ENCODE measurements at regions not wholly inside any gene's neighbourhood (a gene's known extent, or its start where the extent isn't known, plus 50 kb on each side); places are given as distances from the start of the nearest gene placed in this dataset.
"Not testable (repeated sequence)": the region's sequence is repeated elsewhere in the genome, so short reads cannot be mapped to it uniquely, and the experiment has no call there.

DNA sequence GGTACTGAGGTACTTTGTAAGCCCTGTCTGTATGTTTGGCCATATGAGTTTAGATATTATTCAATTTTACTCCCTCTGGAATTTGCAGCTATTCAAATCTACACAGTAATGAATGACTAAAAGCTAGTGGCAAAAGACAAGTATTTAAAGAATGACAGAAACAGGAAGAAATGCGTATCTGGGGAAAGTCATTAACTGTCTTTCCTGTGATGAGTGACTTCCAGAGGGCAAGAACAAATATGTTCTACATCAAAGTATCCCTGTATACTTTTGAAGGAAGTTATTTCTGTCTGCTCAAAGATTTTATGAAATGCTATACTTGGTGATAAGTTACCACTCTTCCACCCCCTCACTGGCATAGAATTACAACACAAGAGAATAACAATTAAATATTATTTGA is 489.3 kb upstream of the SOX9 start:
- ATAC-seq (ENCODE audit: low read depth), result no peak
- no peak for DNase-seq (ENCODE audit: low spot score in 2 of 2)
- H3K4me1 Mint-ChIP-seq, result no peaks in the 10 kb centered on the region
- no peak overlapping the region for H3K4me3 Mint-ChIP-seq
- H3K27me3 Mint-ChIP-seq, result no peaks in the 10 kb centered on the region
- H3K27ac Mint-ChIP-seq, result no peak overlapping the region
- H3K9me3 Mint-ChIP-seq, result peaks cover 7% of the 10 kb centered on the region
- H3K36me3 Mint-ChIP-seq, result no peaks in the 10 kb centered on the region

DNA sequence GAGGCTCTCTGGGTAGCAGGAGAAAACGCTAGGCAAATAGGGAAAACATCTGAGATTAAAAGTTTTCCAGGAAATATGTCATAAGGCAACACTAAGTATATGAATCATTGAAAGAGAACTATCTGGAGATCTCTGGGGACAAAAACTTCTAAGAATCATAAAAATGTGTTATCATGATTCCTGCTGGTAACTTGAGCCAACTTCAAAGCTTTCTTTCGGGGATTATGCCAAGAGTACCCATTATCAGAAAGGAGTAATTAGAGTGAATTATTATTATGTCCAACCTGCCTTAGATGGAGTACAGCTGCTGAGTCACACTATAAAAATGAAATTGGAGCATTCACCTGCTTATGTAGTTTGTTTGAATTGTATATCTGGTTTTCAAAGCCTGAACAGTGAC is 488.5 kb upstream of the SOX9 start:
- H3K4me3 Mint-ChIP-seq, result no peak overlapping the region

DNA sequence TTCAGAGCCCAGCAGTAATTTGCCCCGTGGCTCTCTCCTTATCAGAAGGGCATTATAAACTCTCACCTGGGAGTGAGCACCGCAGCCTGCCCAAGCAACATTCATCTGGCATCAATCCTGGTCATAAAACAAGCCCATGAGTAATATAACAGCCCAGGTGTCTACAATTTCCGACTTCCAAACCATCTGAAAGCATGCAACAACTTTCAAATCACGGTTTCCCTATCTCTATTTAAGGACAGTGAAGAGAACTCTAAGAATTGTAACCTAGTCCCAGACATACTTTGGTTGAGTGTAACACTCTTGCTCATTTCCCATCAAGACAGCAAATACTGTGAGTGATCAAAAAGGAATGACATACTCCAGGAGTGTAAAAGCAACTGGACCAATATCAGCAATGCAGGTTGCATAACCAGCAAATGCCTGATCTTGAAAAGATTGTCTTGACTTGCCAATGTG is 487.4 kb upstream of the SOX9 start:
- Mint-ChIP-seq H3K9me3 (peaks cover 5% of the 10 kb centered on the region), H3K4me3 (no peak overlapping the region), H3K36me3 (no peaks in the 10 kb centered on the region), H3K4me1 (no peaks in the 10 kb centered on the region), H3K27ac (no peak overlapping the region), H3K27me3 (no peaks in the 10 kb centered on the region)
- no peak for DNase-seq (ENCODE audit: low spot score in 2 of 2)
- no peak for ATAC-seq (ENCODE audit: low read depth)

More for the DNA sequence above, 488.5 kb upstream of the SOX9 start:
- DNase-seq (ENCODE audit: low spot score in 2 of 2) (no peak), ATAC-seq (ENCODE audit: low read depth) (no peak)
- Mint-ChIP-seq H3K36me3 (no peaks in the 10 kb centered on the region), H3K27me3 (no peaks in the 10 kb centered on the region), H3K4me1 (no peaks in the 10 kb centered on the region), H3K9me3 (peaks cover 5% of the 10 kb centered on the region), H3K27ac (no peak overlapping the region)

DNA sequence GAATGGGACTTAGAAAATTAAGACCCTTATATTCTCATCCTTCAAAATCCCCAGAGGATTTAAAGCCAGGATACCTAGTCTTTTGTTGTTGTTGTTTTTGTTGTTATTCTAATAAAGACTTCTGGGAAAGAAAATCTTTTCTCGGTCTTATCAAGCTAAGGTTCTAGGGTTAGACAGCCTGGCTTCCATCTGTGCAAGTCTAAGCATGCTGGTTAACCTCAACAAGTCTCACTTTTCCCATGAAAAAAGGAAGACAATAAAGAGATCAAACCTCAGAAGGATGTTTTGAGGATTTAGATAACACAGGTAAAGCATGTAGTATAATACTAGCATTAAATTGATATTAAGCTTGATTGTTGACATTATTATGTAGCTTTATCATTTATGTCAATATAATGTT is 486.4 kb upstream of the SOX9 start:
- H3K27ac Mint-ChIP-seq, result no peak overlapping the region
- ATAC-seq (ENCODE audit: low read depth), result no peak

GRCh38 chr17:71635187-71635586 is 485.6 kb upstream of the SOX9 start:
- ATAC-seq (ENCODE audit: low read depth), result no peak
- H3K36me3 Mint-ChIP-seq, result no peaks in the 10 kb centered on the region

More for the DNA sequence above, 486.4 kb upstream of the SOX9 start:
- no peaks in the 10 kb centered on the region for H3K27me3 Mint-ChIP-seq
- DNase-seq (ENCODE audit: low spot score in 2 of 2), result no peak
- no peaks in the 10 kb centered on the region for H3K4me1 Mint-ChIP-seq
- peaks cover 5% of the 10 kb centered on the region for H3K9me3 Mint-ChIP-seq
- H3K36me3 Mint-ChIP-seq, result no peaks in the 10 kb centered on the region
- H3K4me3 Mint-ChIP-seq, result no peak overlapping the region

DNA sequence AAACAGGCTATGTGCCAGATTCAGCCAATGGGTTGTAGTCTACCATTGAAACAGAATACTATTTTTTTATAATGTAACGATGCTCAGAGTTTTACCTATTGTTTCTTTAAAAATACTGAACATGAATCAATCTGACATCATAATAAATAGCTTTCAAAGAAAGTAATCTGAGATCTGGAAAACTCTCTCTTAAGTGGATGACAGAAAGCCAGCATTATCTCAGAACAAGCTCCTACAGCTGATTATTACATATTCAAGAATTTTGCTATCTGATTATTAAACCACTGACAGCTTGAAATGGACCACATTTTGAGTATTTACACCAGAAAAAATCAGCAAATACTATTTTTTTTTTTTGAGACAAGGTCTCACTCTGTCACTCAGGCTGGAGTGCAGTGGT is 484.2 kb upstream of the SOX9 start:
- H3K9me3 Mint-ChIP-seq, result peaks cover 2% of the 10 kb centered on the region
- H3K27ac Mint-ChIP-seq, result no peak overlapping the region
- ATAC-seq (ENCODE audit: low read depth) (no peak), DNase-seq (ENCODE audit: low spot score in 2 of 2) (no peak)
- no peaks in the 10 kb centered on the region for H3K27me3 Mint-ChIP-seq
- no peaks in the 10 kb centered on the region for H3K36me3 Mint-ChIP-seq
- H3K4me3 Mint-ChIP-seq, result no peak overlapping the region
- H3K4me1 Mint-ChIP-seq, result no peaks in the 10 kb centered on the region

More at GRCh38 chr17:71635187-71635586, 485.6 kb upstream of the SOX9 start:
- Mint-ChIP-seq H3K27me3 (no peaks in the 10 kb centered on the region), H3K4me3 (no peak overlapping the region), H3K27ac (no peak overlapping the region), H3K4me1 (no peaks in the 10 kb centered on the region), H3K9me3 (peaks cover under 1% of the 10 kb centered on the region)
- no peak for DNase-seq (ENCODE audit: low spot score in 2 of 2)

GRCh38 chr17:71638668-71639067 is 482.2 kb upstream of the SOX9 start:
- Mint-ChIP-seq H3K9me3 (peaks cover 3% of the 10 kb centered on the region), H3K4me3 (no peak overlapping the region), H3K27me3 (no peaks in the 10 kb centered on the region), H3K4me1 (no peaks in the 10 kb centered on the region), H3K27ac (no peak overlapping the region), H3K36me3 (no peaks in the 10 kb centered on the region)
- DNase-seq (ENCODE audit: low spot score in 2 of 2), result no peak
- ATAC-seq (ENCODE audit: low read depth), result no peak

DNA sequence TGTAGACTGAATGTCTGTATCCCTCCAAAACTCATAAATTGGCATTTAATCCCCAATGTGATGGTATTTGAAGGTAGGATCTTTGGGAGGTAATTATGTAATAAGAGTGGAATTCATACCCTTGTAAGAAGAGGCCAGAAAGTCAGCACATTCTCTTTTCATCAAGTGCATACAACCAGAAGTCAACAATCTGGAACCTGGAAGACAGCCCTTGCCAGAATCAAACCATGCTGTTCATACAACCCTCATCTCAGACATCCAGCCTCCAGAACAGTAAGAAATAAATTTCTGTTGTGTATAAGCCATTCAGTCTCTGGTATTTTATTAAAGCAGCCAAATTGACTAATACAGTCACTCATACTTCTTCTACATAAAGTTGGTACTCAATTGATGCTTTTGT is 481.0 kb upstream of the SOX9 start:
- Mint-ChIP-seq H3K9me3 (peaks cover 9% of the 10 kb centered on the region), H3K27ac (no peak overlapping the region), H3K36me3 (no peaks in the 10 kb centered on the region), H3K4me1 (no peaks in the 10 kb centered on the region), H3K4me3 (no peak overlapping the region), H3K27me3 (no peaks in the 10 kb centered on the region)
- ATAC-seq (ENCODE audit: low read depth), result no peak
- DNase-seq (ENCODE audit: low spot score in 2 of 2), result no peak

DNA sequence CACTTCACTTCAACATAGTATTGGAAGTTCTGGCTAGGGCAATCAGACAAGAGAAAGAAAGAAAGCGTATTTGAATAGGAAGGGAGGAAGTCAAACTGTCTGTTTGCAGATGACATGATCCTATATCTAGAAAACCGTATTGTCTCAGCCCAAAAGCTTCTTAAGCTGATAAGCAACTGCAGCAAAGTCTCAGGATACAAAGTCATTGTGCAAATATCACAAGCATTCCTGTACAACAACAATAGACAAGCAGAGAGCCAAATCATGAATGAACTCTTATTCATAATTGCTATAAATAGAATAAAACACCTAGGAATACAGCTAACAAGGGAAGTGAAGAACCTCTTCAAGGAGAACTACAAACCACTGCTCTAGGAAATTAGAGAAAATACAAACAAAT is 473.9 kb upstream of the SOX9 start:
- H3K4me1 Mint-ChIP-seq; H3K36me3 Mint-ChIP-seq; H3K27me3 Mint-ChIP-seq; H3K4me3 Mint-ChIP-seq; ATAC-seq (ENCODE audit: low read depth); H3K27ac Mint-ChIP-seq; DNase-seq (ENCODE audit: low spot score in 2 of 2): not testable (repeated sequence)
- H3K9me3 Mint-ChIP-seq, result peaks cover 14% of the 10 kb centered on the region

DNA sequence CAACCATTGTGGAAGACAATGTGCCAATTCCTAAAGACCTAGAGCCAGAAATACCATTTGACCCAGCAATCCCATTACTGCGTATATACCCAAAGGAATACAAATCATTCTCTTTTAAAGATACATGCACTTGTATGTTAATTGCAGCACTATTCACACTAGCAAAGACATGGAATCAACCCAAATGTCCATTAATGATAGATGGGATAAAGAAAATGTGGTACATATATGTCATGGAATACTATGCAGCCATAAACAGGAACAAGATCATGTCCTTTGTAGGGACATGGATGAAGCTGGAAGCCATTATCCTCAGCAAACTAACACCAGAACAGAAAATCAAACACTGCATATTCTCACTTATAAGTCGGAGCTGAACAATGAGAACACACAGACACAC is 472.5 kb upstream of the SOX9 start:
- not testable (repeated sequence) for ATAC-seq (ENCODE audit: low read depth); H3K36me3 Mint-ChIP-seq; H3K27me3 Mint-ChIP-seq; DNase-seq (ENCODE audit: low spot score in 2 of 2); H3K4me3 Mint-ChIP-seq; H3K4me1 Mint-ChIP-seq; H3K27ac Mint-ChIP-seq
- peaks cover 14% of the 10 kb centered on the region for H3K9me3 Mint-ChIP-seq

- Mint-ChIP-seq H3K27ac (no peak overlapping the region), H3K27me3 (no peaks in the 10 kb centered on the region), H3K36me3 (no peaks in the 10 kb centered on the region), H3K4me1 (no peaks in the 10 kb centered on the region), H3K9me3 (peaks cover 7% of the 10 kb centered on the region), H3K4me3 (no peak overlapping the region)
- no peak for DNase-seq (ENCODE audit: low spot score in 2 of 2)
- ATAC-seq (ENCODE audit: low read depth), result no peak
These were observed 470.9 kb upstream of the SOX9 start for GRCh38 chr17:71649941-71650350.

- Mint-ChIP-seq H3K4me1 (no peaks in the 10 kb centered on the region), H3K27ac (no peak overlapping the region), H3K27me3 (no peaks in the 10 kb centered on the region), H3K4me3 (no peak overlapping the region), H3K9me3 (peaks cover 9% of the 10 kb centered on the region), H3K36me3 (no peaks in the 10 kb centered on the region)
- ATAC-seq (ENCODE audit: low read depth), result no peak
- DNase-seq (ENCODE audit: low spot score in 2 of 2), result no peak
These were observed 465.3 kb upstream of the SOX9 start for GRCh38 chr17:71655542-71655941.

DNA sequence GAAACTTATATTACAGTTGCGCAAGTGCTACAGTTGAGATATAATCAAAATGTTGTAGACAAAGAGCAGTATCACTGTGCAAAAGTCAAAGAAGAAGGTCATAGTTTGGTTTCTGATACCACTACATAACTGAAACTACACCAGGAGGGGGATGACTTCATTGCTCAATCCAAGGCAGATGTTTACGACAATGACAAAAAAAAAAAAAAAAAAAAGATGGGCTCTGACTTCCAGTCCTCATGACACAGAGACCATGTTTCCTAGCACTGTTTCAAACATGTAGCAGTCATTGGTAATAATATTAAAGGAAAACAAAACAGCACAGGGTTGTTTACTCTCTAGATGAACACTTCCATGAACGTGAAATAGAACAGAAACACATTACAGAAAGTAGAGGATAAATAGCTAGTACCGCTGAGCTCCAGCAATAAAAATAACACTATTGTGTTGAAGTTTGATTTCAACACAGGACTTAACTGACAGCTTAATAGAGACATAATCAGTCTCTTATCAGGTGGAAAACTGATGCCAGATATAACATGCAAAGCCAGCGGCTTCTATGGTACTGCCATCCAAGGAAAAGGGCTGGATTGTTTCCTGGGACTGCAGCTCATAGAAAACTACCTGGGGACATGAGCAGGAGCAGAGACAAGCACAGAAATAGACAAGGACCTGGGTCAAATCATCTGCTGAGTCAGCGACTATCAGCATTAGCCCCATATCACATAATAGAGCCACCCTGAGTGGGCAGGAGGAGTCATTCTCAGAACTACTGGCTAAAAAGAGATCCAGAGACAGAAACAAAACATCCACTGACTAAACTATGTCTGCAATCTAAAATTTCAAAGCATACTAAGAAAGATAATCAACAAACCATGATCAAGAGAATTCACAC is 463.6 kb upstream of the SOX9 start:
- H3K4me1 Mint-ChIP-seq, result no peaks in the 10 kb centered on the region
- peaks cover 9% of the 10 kb centered on the region for H3K9me3 Mint-ChIP-seq
- ATAC-seq (ENCODE audit: low read depth), result no peak
- H3K4me3 Mint-ChIP-seq, result no peak overlapping the region
- no peak overlapping the region for H3K27ac Mint-ChIP-seq
- no peaks in the 10 kb centered on the region for H3K36me3 Mint-ChIP-seq
- no peaks in the 10 kb centered on the region for H3K27me3 Mint-ChIP-seq
- DNase-seq (ENCODE audit: low spot score in 2 of 2), result no peak

- no peaks in the 10 kb centered on the region for H3K27me3 Mint-ChIP-seq
- no peak overlapping the region for H3K27ac Mint-ChIP-seq
- DNase-seq (ENCODE audit: low spot score in 2 of 2), result no peak
- ATAC-seq (ENCODE audit: low read depth), result no peak
- no peak overlapping the region for H3K4me3 Mint-ChIP-seq
- no peaks in the 10 kb centered on the region for H3K36me3 Mint-ChIP-seq
- H3K9me3 Mint-ChIP-seq, result peaks cover 9% of the 10 kb centered on the region
- H3K4me1 Mint-ChIP-seq, result no peaks in the 10 kb centered on the region
These were observed 461.8 kb upstream of the SOX9 start for GRCh38 chr17:71658996-71659395.

DNA sequence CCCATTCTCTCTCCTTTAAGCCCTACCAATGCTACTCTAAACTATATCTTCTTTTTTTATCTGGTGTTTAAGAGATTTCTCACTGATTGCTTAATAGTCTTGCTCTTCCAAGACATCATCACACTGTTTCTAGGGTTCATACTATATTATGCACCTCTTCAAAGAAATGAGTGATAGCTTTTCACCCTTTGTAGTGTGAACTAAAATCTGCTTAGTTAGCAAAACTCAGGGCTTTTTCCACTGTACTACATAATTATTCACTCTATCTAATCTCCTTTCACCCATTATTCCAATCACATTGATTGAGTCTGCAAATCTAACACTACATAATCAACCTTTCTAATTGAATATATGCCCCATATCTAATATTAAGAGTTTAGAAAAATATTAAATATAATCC is 456.0 kb upstream of the SOX9 start:
- Mint-ChIP-seq H3K27me3 (no peaks in the 10 kb centered on the region), H3K27ac (no peak overlapping the region), H3K36me3 (no peaks in the 10 kb centered on the region), H3K9me3 (peaks cover 4% of the 10 kb centered on the region), H3K4me1 (no peaks in the 10 kb centered on the region), H3K4me3 (no peak overlapping the region)
- ATAC-seq (ENCODE audit: low read depth) (no peak), DNase-seq (ENCODE audit: low spot score in 2 of 2) (no peak)

Measured in memory B cell (primary cell).